HG03139 (cell line): ENCODE measurements at regions not wholly inside any gene's neighbourhood (a gene's known extent, or its start where the extent isn't known, plus 50 kb on each side); places are given as distances from the start of the nearest gene placed in this dataset.

Experiments used
- ATAC-seq: cut with Tn5 transposase; IDR thresholded peaks from one replicate; pipeline ENCODE4 v1.9.1; 2021; ENCODE audit not compliant: unreplicated experiment

DNA sequence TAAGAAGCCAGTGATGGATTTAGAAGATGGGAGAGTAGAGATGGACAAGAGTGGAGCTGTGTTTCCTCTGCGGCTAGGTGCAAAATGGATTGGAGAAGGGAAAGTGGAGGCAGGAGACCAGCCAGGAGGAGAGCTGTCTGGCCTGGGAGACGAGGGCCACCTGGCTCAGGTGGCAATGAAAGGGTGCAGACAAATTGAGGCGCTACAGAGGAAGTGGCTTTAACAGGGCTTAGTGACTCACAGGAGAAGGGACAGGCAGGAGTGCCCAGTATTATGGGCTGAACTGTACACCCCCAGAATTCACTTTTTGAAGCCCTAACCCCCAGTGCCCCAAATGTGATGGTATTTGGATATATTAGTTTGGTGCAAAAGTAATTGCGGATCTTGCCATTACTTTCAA lies 65.6 kb upstream of the DUSP5 start:
- no peak for ATAC-seq

DNA sequence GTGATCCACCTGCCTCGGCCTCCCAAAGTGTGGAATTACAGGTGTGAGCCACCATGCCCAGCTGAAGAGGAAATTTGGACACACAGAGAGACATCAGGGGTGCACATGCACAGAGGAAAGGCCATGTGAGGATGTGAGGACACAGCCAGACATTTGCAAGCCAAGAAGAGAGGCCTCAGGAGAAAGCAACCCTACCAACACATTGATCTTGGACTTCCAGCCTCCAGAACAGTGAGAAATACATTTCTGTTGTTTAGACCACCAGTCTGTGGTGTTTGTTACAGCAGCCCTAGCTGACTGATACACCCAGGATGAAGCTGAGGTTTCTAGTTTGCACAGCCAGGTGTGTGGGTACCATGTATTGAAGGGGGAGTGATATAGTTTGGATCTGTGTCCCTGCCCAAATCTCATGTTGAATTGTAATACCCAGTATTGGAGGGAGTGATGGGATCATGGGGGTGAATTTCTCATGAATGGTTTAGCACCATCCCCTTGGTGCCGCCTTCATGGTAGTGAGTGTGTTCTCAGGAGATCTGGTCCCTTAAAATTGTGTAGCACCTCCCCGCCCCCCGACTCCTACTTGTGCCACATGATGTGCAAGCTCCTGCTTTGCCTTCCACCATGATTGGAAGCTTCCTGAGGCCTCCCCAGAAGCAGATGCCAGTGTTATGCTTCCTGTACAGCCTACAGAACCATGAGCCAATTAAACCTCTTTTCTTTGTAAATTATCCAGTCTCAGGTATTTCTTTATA lies 64.7 kb upstream of the DUSP5 start:
- ATAC-seq: no peak

DNA sequence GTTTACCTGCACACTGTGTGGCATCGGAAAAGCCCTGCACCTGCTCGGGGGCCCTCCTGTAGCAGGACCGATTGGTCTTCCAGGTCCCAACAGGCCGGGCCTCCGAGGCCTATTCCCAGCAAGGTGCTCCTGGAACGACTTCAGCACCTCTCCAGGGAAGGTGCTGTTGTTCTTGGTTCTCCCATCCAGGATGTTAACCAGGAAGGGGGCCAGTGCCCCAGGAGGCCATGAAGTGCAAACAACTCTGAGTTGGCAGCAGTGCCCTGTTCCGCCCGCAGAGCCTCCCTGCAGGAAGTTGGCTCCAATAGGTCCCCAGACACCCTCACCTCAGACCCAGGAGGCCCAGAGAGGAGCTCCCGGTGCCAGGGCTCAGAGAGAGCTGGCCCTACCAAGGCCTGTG lies 64.0 kb upstream of the DUSP5 start:
- no peak for ATAC-seq

DNA sequence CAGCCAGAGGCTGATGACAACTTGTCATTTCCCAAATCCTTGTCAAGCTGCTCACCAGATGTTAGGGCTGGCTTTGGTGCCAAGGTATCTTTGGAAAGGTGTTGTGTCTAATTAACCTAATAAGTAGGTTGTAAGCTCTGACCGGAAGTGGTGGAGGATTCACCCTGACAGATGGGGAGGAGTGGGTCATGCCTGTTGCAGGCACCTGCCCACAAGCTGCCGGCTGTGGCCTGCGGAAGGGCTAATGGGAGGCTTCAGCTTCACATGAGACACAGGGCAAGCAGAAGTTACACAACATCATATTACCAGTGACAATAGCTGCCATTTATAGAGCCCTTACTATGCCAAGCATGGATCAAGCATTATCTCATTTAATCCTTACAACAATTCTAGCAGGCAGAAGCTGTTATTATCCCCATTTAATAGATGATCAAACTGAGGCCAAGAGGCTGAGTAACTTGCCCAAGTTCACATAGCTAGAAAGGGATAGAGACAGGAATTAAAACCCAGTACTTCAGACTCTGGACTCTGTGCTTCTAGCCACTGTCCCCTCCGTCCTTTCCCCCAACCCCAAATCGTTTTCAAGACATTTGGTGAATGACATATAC lies 63.1 kb upstream of the DUSP5 start:
- no peak for ATAC-seq

DNA sequence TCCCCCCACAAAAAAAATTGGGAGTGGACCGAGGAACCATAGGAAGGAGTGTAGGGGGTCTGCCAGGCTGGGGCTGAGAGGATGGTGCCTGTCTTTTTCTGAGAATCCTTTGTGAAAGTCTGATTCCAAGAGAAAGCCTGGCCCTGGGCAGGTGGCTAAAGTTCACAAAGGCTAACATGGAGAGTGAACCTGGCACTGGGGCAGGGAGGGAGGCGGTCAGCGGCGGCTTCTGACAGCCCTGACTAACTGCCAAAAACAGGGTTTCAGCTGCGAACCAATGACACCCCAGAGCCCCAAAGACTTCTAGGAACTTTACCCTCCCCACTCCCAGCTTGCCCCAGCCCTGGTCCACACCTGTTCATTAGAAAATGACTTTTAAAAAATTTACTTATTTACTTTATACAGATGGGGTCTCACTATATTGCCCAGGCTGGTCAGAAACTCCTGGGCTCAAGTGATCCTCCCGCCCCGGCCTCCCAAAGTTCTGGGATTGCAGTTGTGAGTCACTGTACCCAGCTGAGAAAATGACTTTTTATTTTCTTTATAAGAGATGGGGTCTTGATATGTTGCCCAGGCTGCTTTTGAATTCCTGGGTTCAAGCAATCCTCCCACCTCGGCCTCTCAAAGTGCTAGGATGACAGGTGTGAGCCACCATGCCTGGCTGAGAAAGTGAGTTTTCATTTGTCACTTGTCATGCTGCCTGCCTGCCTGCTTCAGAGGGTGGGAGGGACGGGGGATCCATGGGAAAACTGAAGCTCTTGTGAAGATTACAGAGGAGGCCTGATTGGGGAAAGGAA lies 61.0 kb upstream of the DUSP5 start:
- ATAC-seq: no peak

DNA sequence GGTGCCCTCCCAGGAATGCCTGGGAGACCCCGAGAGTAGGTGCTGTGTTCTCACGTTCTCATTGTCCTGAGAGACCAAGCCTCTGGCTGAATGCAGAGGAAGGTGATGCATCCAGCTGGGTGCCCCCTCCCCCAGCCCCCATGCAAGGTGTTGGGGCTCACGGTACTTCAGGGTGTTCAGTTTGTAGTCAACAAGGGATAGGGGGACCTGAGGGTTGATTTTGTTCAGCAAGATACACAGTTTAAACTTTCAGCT lies 60.4 kb upstream of the DUSP5 start:
- no peak for ATAC-seq

DNA sequence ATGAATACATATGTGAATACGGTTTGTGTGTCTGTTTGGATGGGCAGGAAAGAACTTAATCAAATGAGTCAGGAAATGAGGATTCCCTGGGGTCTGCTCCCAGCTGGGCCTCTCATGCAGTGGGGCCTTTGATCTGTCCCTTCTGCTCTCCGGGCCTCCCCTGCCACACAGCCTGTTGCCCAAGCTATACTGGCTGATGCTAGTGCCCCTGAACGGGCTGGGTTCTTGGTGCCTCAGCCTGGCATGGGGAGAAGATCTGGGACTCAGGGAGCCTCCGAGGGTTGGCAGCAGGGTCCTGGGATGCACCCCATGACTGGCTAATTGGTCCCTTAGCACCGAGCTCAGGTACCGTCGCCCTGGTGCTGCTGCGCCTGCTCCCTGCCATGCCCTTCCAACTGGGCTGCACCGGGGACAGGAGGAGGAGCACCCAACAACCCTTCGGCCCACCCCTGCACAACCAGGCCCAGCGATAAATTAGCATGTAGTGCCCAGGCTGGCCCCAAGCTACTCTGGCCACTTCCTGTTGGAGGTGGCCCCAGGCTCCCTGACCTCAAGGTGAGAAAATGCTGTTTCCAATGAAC lies 59.9 kb upstream of the DUSP5 start:
- ATAC-seq: no peak

DNA sequence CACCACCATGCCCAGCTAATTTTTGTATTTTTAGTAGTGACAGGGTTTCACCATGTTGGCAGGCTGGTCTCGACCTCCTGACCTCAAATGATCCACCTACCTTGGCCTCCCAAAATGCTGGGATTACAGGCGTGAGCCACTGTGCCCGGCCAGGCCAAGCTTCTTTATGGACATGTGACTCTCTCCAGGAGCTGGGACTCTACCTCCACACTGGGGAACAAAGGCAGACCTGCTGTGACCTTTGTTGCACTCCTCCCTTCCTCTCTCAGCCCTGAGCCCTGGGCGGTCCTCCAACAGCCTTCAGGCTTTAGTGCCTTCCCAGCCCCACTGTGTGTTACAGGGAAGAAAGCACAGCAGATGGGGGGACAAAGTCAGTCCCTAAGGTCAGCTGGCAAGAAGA lies 55.0 kb upstream of the DUSP5 start:
- no peak for ATAC-seq

DNA sequence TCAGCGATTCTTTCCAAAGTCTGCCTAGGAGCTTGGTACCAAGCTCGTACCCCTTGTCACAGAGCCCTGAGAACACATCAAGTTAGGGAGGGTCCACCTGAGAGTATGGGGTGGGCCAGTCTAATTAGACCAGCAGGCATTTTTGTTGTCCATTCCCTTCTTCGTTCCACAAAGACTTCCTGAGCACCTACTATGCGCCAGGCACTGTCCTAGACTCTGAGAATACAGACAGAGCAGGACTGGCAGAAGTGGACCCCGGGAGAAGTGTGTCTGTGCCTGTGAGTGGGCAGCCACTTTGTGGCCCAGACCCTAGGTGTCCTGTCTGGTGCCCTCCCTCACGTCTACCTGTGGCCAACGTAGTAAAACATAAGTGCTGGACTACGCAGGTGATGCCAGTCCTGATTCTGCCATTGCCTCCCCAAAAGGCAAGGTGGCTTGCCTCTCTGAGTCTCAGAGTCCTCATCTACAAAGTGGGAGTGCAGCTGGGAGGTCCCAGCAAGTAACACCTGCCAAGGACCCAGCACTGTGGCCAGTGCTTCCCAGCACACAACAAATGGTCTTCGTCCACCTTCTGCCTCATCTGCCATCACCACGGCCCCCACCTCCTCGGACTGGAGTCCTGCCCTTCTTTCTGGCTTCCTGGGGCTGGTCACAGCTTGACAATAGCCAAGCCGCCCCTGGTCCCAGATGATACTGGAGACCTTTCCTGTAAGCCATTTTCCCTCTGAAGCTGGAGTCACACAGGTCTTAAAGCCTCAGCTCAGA lies 54.3 kb upstream of the DUSP5 start:
- ATAC-seq: no peak

DNA sequence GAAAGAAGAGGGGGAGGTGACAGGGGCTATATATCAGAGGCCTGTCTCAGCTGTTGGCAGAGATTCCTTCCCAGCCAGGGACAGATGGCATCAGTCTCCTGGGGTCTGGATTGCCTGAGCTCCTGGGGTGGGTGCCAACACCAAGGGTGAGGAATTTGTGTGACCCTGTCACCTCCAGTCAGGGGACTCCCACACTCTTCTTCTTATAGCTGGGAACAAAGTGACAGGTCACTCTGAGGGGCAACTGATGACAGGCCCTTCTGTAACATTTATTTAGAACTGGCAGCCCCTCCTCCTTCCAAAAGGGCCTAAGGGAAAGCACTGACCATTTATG lies 53.7 kb upstream of the DUSP5 start:
- ATAC-seq: no peak

DNA sequence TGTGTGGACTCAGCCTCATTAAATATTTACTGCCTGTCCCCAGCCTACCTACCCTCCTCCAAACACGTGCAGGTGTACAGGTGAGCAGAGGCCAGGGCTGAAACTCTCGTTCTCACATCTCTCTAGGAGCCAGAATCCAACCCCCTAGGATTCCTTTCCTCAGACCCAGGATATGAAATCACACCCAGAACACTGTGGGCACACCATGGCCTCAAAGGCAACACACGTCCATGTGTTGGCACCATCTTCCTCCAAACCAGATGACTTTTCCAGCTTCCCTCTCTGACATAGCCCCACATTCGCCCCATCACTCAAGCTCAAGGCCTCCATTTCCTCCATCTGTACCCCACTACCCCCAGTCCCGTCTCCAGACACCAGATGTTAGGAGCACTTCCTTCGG lies 51.8 kb upstream of the DUSP5 start:
- no peak for ATAC-seq

DNA sequence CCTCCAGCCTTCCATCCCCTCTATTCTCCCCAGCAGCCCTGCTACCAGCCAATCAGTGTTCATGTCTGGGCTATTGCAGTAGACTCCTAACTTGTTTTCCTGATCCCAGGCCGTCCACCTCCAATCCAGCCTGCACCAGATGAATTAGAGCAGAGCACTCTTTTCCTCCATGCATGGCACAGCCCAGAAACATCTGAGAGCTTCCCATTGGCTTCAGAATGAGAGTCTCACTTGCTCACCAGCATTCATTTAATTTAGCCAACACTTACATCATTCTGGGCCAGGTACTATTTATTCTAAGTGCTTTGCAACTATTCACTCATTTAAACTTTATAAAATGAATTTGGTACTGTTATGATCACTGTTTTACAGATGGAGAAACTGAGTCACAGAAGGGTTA lies 51.4 kb upstream of the DUSP5 start:
- no peak for ATAC-seq

DNA sequence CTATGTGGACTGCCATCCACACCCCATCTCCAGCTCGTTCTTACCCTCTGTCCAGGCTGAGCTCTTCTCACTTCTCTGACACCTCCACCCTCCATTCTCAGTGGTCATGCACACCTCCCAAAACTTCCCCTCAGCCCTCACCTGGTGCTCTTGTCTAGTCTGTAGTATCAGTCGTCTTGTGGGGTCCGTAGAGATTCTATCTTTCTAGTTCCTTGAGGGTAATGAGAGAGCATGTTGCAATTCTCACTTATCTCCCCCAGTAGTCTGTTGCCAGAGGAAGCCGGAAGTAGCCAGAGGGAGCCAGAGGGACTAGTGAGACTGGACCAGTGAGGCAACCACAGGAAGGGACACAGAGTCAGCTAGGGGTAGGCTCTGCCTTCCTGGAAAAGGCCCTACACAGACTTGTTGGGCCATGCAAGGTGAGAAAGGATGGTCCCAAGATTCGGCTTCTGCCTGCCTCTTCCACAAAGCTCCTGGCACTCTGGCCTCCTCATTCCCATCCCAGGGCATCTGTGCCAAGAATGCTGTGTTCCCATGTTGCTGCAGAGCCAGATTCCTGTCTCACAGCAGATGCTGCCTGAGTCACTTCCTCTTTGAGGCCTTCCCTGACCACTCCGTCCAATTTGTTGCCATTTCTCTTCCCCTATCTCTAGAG lies 50.6 kb upstream of the DUSP5 start:
- no peak for ATAC-seq

DNA sequence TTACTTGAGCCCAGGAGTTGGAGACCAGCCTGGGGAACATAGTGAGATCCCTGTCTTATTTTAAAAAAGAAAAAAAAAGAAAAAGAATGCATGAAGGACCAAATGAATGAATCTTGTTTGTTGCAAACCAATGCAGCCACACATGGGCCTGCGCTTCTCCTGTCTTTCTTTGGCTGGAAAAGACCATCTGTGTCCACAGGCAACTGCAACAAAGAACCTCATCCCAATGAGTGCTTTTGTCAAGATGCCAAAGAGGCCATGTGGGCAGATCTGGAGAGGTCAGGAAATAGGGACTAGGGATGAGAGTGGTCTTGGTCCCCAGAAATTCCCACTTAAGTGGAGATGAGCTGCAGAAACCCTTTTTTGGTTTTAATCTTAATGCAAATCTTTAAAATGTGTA lies 49.8 kb upstream of the DUSP5 start:
- ATAC-seq: no peak
